ENCODE measurements at regions not wholly inside any gene's neighbourhood (a gene's known extent, or its start where the extent isn't known, plus 50 kb on each side); places are given as distances from the start of the nearest gene placed in this dataset.

GRCh38 chr1:58866578-58866977, 82.7 kb upstream of the JUN start:
- no peak for FAIRE-seq
- TF ChIP-seq CTCF (IDR thresholded peaks at IDR 0.05; ENCODE audit: insufficient read depth, low read length, severe bottlenecking) = no peak

DNA sequence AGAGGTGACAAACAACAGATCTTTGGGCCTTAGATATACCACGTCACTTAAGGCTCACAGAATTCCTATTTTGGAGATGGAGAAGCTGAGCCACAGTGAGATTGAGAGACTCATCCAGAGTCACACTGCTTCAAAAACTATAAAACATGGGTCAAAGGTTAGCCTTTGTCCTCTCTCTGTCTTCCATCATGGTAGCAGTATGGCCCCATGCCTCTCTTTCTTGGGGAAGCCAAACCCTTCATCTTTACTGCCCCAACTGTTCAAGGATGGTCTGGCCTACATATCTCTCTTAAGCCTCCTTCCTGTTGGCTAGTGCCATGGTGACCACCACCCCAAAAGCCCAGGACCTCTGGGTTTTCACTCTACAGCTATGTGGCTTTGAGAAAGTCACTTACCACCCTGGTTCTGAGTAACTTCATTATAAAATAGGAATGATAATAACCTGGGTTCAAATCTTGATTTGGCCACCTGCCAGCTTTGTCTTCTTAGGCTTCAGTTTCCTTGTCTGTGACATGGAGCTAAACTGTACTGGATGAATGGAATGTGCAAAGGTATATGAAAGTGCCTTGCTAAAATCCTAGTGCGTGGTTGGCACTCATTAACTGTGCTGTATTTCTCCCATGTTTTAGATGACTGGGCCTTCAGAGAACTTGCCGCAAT, 85.9 kb upstream of the JUN start:
- no peak for TF ChIP-seq CTCF (IDR thresholded peaks at IDR 0.05; ENCODE audit: insufficient read depth, low read length, severe bottlenecking)
- DNase-seq (ENCODE audit: low read depth) (no peak), FAIRE-seq (no peak)
- H3K27me3 ChIP-seq (ENCODE audit: control insufficient read depth, insufficient read depth, low read length) = no peaks in the 10 kb centered on the region
- H3K36me3 ChIP-seq (ENCODE audit: control insufficient read depth, insufficient read depth, low read length) = no peaks in the 10 kb centered on the region
- no peak overlapping the region for H3K4me3 ChIP-seq (ENCODE audit: low read depth, low read length)

More at GRCh38 chr1:58866578-58866977, 82.7 kb upstream of the JUN start:
- no peaks in the 10 kb centered on the region for H3K27me3 ChIP-seq (ENCODE audit: control insufficient read depth, insufficient read depth, low read length)
- H3K4me3 ChIP-seq (ENCODE audit: low read depth, low read length) = no peak overlapping the region
- H3K36me3 ChIP-seq (ENCODE audit: control insufficient read depth, insufficient read depth, low read length) = no peaks in the 10 kb centered on the region
- DNase-seq (ENCODE audit: low read depth) = no peak

DNA sequence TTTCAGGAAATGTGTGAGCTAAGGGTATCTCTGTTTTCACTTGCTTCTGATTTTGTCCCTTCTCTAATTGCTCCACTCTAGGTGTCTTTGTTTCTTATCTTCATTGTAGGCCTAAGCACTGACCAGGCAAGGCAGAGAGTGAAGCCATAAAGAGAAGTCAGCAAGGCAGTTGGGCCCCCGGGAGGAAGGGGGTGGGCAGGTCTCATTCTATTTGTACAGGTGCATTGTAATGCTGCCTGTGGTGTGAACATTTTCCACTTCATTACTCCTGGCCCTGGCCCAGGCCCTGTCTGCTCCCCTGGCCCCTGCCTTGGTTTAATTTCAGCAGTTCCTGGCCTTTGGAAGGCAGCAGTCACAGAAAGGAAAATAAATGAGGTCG, 86.4 kb upstream of the JUN start:
- TF ChIP-seq CTCF (IDR thresholded peaks at IDR 0.05; ENCODE audit: insufficient read depth, low read length, severe bottlenecking) = no peak
- Histone ChIP-seq H3K4me3 (ENCODE audit: low read depth, low read length) (no peak overlapping the region), H3K27me3 (ENCODE audit: control insufficient read depth, insufficient read depth, low read length) (no peaks in the 10 kb centered on the region), H3K36me3 (ENCODE audit: control insufficient read depth, insufficient read depth, low read length) (no peaks in the 10 kb centered on the region)
- DNase-seq (ENCODE audit: low read depth) (no peak), FAIRE-seq (no peak)

GRCh38 chr1:58874342-58874741, 90.5 kb upstream of the JUN start:
- DNase-seq (ENCODE audit: low read depth) = no peak
- Histone ChIP-seq H3K4me3 (ENCODE audit: low read depth, low read length) (no peak overlapping the region), H3K27me3 (ENCODE audit: control insufficient read depth, insufficient read depth, low read length) (no peaks in the 10 kb centered on the region), H3K36me3 (ENCODE audit: control insufficient read depth, insufficient read depth, low read length) (no peaks in the 10 kb centered on the region)
- no peak for TF ChIP-seq CTCF (IDR thresholded peaks at IDR 0.05; ENCODE audit: insufficient read depth, low read length, severe bottlenecking)
- FAIRE-seq = no peak

DNA sequence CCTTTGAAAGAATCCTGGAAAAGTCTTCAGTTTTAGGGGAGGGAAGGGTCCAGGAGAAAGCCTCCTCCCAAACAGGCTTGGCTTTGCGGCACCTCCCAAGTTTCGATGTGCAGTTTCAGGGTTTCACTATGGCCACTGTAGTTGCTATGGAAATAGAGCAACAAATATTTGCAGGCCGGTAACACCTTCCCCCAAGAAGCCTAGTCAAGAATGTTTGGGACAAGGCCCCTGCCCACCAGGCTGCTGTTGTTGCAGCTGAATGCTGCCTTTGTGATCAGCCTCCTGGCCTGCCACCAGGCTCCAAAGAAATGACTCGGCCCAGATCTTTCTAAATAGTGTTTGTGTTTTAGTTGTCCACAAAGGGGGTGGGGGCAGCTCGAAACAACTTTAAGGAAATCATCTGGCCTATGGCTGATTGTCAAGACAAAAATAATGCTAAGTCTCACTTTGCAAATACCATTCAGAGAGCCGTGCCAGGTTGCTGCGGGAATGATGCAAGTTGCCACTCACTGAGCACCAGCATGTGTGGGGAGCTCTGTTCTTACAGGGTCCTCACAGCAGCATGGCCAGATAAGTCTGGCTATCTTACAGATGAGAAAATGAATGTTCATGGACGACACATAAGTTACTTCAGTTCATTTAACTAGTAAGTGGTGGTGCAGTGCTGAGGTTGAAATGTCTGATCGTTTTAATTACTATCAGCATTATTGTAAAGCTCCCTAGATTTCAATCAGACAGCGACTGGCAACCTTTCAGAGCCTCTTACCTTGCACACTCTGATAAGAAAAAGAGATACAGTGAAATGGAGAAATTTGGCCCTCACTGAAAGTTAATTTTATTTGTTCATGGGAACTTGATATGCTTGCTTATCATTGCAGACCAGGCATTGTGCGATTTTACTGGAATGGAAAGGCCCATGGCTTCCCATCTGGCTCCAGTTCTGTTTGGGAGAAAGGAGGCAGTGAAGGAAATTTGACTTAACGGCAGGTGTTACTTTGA, 91.2 kb upstream of the JUN start:
- Histone ChIP-seq H3K27me3 (ENCODE audit: control insufficient read depth, insufficient read depth, low read length) (no peaks in the 10 kb centered on the region), H3K4me3 (ENCODE audit: low read depth, low read length) (no peak overlapping the region), H3K36me3 (ENCODE audit: control insufficient read depth, insufficient read depth, low read length) (no peaks in the 10 kb centered on the region)
- TF ChIP-seq CTCF (IDR thresholded peaks at IDR 0.05; ENCODE audit: insufficient read depth, low read length, severe bottlenecking) = no peak
- FAIRE-seq (no peak), DNase-seq (ENCODE audit: low read depth) (peak; percentile 51)
